ENCODE measurements at regions not wholly inside any gene's neighbourhood (a gene's known extent, or its start where the extent isn't known, plus 50 kb on each side); places are given as distances from the start of the nearest gene placed in this dataset.

- TF ChIP-seq CTCF (IDR thresholded peaks at IDR 0.05; ENCODE audit: insufficient read depth, low read length, poor library complexity, severe bottlenecking) (no peak), EZH2phosphoT487 (conservative IDR thresholded peaks at IDR 0.05; ENCODE audit: low read length) (no peak)
These were observed 239.0 kb upstream of the FANCL start for GRCh38 chr2:58480141-58480540.
